Body of pancreas (tissue), 4 donors: ENCODE measurements at regions not wholly inside any gene's neighbourhood (a gene's known extent, or its start where the extent isn't known, plus 50 kb on each side); places are given as distances from the start of the nearest gene placed in this dataset.

ENCODE experiments used
- CTCF ChIP-seq, 7 experiments: fragments of 450-650 bp in 4 of 7; fragments of 200-600 bp in 3 of 7; sonication (generic) in 3 of 7; IDR thresholded peaks; one replicate each; pipeline ENCODE4 v1.5.1; 2016 to 2019; ENCODE audit warnings: antibody characterized with exemption in 7 of 7
- POLR2A ChIP-seq, 3 donors: fragments of 450-650 bp; IDR thresholded peaks; one replicate each; pipeline ENCODE4 v1.6.1; 2016; ENCODE audit warnings: antibody characterized with exemption in 3 of 3, mild to moderate bottlenecking in 2 of 3

DNA sequence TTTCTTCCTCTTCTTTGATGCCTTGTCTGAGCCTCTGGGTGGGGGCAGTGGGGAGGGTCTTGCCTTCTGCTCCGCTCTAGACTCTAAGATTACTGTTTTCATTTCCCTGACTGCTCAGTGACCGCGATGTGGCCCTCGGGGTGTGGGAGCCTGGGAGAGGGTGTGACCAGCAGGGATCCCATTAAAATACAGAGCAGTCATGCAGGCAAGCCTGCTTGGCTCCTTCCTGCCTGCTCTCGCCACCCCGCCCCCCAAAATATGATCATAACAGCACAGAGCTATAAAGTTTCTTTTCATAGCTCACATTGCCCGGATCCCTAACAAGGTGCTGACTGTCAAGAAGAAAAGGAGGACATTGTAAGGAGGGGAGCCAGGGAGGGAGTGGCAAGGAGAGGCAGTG lies 332.9 kb downstream of the RAB28 start:
- TF ChIP-seq CTCF (IDR thresholded peaks at IDR 0.05) = no peak
- no peak for TF ChIP-seq POLR2A (IDR thresholded peaks at IDR 0.05)
